ENCODE measurements at regions not wholly inside any gene's neighbourhood (a gene's known extent, or its start where the extent isn't known, plus 50 kb on each side); places are given as distances from the start of the nearest gene placed in this dataset.
"Not testable (repeated sequence)": the region's sequence is repeated elsewhere in the genome, so short reads cannot be mapped to it uniquely, and the experiment has no call there.

- no peak for DNase-seq (ENCODE audit: low read depth in 4 of 4, low spot score in 1 of 4)
These were observed 507.7 kb downstream of the IGSF11 start for GRCh38 chr3:118526758-118527513.

DNA sequence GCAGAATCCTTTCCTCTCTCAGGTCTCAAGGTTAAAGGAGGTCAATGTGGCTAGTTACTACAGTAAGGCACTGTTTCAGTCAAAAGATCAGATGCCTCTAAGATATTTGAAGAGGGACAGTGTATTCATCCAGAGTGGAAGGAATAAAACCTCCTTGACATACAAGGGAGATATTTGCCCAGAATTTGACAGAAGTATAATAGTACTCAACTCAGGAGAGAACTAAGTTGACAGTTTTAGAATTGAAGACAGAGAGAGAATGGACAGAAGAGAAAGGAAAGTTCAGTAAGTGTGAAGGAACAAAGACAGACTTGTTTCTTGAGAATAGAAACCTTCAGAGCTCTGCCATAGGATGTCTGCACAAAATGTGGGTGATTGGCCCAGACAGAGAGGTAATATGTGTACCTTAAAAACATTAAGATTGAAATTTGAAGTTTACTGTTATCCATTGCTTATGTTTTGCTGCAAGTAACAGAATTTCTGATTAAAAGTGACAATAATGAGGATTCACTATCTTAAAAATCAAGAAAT is 507.1 kb downstream of the IGSF11 start:
- no peak for DNase-seq (ENCODE audit: low read depth in 4 of 4, low spot score in 1 of 4)

GRCh38 chr3:118529554-118529953 is 505.1 kb downstream of the IGSF11 start:
- DNase-seq (ENCODE audit: low read depth in 4 of 4, low spot score in 1 of 4) = no peak

GRCh38 chr3:118530350-118530922 is 504.2 kb downstream of the IGSF11 start:
- no peak for DNase-seq (ENCODE audit: low read depth in 4 of 4, low spot score in 1 of 4)

GRCh38 chr3:118530927-118531356 is 503.7 kb downstream of the IGSF11 start:
- not testable (repeated sequence) for DNase-seq (ENCODE audit: low read depth in 4 of 4, low spot score in 1 of 4)

GRCh38 chr3:118531816-118532215 is 502.8 kb downstream of the IGSF11 start:
- DNase-seq (ENCODE audit: low read depth in 4 of 4, low spot score in 1 of 4) = no peak

GRCh38 chr3:118533676-118534075 is 501.0 kb downstream of the IGSF11 start:
- no peak for DNase-seq (ENCODE audit: low read depth in 4 of 4, low spot score in 1 of 4)

DNA sequence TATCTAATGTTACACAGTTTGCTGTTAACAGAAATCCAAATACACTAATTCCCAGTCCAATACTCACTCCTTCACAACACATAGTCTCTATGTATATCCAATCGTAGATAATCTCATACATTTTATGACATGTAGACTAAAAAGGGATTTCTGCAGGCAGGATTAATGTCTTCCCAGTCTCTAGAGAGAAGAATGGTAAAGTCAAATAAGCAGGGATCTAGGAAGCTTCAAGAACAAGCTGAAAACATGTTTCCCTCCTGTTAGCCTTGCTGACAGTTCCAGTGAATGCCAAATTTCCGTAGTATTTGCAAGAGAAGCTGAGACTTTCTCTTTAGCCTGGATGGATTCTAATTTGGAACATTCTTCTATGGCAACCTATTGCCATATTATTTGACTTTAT is 500.1 kb downstream of the IGSF11 start:
- no peak for DNase-seq (ENCODE audit: low read depth in 4 of 4, low spot score in 1 of 4)

GRCh38 chr3:118536764-118537163 is 497.9 kb downstream of the IGSF11 start:
- DNase-seq (ENCODE audit: low read depth in 4 of 4, low spot score in 1 of 4) = no peak

DNA sequence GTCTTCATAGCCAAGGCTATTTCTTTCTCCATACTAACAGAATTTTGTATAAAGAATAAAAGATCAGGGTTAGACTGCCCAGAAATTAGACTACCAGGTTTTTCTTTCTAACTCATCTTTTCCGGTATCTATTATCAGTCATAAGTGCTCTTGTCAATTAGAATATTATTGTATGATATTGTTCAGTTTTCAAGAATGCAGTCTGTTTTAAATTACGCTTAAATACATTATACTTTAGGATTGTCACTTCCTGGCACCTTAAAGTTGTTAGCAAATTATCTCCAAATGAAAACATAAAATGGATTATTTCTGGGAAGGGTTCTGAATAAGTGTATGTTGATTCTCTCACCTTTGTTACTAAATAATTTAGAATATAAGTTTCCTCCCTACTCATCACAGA is 497.2 kb downstream of the IGSF11 start:
- no peak for DNase-seq (ENCODE audit: low read depth in 4 of 4, low spot score in 1 of 4)

GRCh38 chr3:118538187-118538586 is 496.5 kb downstream of the IGSF11 start:
- DNase-seq (ENCODE audit: low read depth in 4 of 4, low spot score in 1 of 4) = no peak

- DNase-seq (ENCODE audit: low read depth in 4 of 4, low spot score in 1 of 4) = not testable (repeated sequence)
These were observed 494.7 kb downstream of the IGSF11 start for GRCh38 chr3:118539820-118540447.

DNA sequence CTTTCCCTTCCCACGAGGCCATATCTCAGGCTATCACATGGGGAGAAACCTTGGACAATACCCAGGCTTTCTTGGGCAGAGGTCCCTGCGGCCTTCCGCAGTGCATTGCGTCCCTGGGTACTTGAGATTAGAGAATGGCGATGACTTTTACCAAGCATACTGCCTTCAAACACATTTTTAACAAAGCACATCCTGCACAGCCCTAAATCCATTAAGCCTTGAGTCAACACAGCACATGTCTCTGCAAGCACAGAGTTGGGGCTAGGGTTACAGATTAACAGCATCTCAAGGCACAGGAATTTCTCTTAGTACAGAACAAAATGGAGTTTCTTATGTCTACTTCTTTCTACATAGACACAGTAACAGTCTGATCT is 494.2 kb downstream of the IGSF11 start:
- not testable (repeated sequence) for DNase-seq (ENCODE audit: low read depth in 4 of 4, low spot score in 1 of 4)

DNA sequence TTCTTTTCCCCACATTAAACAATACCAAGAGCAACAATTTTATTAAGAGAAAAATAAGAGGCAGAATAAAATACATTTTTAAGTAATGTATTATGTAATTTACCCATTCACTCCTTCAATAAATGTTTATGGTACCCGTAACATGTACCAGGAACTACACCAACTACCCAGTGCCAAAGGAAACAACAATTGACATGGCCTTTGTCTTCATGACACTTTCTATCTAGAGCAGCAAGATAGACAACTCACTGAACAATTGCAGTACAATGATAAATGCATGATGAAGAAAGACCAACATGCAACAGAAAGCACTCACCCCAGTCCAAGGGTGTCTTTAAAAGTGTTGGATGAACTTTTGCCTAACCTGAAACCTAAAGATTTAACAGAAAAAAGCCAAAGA is 493.8 kb downstream of the IGSF11 start:
- DNase-seq (ENCODE audit: low read depth in 4 of 4, low spot score in 1 of 4) = no peak

GRCh38 chr3:118541796-118542195 is 492.9 kb downstream of the IGSF11 start:
- DNase-seq (ENCODE audit: low read depth in 4 of 4, low spot score in 1 of 4) = no peak

DNA sequence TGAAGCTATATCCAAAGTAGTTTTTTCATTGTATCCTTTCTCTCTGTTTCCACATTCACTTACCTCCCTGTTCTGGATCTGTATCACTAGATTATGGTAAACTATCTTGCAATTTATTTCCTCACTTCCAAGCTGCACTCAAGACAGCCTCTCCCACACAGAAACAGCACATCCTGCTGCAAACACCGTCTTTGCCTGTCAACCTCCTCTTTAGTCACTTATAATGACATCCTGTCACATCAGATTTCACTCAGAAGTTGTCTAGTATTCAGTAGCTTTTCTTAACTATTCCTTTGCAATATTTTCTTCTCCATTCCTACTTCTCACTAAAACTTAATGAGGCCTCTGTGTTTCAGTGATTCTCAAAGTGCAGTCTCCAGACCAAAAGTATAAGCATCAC is 490.8 kb downstream of the IGSF11 start:
- no peak for DNase-seq (ENCODE audit: low read depth in 4 of 4, low spot score in 1 of 4)

DNA sequence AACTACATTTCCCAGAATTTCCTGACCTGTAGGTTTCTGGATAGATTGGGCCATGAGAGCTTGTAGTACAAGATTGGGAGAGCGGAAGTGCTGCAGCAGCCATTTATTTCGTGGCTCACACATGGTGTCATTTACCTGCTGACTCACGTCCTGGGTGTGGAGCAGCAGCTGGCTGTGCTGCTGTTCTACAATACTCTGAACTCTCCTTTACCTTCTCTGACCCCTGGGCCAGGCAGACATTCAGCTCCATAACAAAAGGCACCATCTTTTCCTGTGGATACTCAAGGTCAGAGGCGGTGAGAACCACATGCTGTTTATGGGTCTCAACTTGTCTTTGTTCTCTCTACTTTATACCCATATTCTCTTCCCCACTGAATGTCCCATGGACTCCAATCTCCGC is 490.2 kb downstream of the IGSF11 start:
- DNase-seq (ENCODE audit: low read depth in 4 of 4, low spot score in 1 of 4) = no peak

DNA sequence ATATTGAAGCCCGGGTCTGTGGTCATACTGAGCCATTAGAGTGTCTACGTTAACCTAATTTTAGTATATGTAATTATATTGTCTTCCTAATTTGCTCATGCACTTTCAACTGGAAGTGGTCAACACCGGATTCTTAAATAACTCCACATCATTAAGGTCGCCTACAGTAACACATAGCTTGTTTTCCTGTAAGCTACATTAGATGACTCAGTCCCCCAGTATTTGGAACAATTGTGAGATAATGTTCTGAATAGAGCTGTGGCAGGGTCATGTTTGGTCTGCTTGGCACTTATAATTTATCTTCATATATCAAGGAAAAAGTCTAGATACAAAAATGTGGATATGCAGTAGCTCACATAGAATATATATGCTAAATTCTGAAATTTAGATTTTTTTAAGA is 486.2 kb downstream of the IGSF11 start:
- DNase-seq (ENCODE audit: low read depth in 4 of 4, low spot score in 1 of 4) = no peak

GRCh38 chr3:118550122-118550521 is 484.5 kb downstream of the IGSF11 start:
- no peak for DNase-seq (ENCODE audit: low read depth in 4 of 4, low spot score in 1 of 4)

GRCh38 chr3:118550556-118550955 is 484.1 kb downstream of the IGSF11 start:
- no peak for DNase-seq (ENCODE audit: low read depth in 4 of 4, low spot score in 1 of 4)

DNA sequence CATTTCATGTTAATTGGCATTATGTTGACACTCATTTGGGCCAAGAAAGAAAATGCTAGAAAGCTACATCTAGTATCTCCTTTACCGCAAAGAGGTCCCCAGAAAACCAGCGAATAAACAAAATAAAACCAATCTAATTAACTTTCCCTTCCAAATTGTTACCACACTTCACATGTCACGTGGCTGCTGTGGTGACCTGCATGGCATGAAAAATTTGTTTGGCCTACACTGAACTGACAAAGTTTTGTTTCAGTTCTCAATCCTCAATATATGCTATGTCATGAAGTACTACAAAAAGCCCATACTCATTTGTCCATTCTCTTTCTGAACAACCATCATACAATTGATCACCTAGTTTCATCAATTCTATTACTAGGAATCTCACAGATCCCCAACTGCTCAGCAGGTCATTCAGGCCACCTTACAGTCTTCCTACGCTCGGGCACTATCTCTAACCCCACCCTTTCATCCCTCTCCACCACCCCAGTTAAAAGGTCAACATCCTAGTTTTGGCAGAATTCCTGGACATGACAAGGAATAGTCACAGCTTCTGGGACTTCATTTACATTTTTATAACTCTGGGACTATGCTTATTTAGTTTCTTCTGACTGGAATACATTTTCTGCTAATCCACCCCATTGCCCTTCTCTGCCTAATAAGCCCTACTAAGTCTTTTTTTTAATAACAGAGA is 480.4 kb downstream of the IGSF11 start:
- DNase-seq (ENCODE audit: low read depth in 4 of 4, low spot score in 1 of 4) = no peak

DNA sequence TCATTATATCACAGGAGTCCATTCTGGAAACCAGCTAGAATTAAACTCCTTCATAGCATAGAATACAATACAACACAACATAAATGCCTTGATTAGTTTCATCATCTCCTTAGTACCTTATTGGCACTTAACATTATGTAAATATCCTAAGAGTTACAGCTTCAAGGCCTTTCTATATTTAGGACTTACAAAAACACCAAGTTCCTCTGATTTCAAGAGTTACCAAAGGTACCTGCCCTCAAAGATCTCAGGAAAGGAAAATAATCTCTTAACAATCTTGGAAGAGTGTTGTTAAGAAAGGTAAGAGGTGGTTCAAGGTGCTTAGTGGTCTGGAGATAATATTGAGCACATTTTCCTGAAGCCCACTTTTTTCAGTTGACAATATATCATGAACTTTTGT is 477.7 kb downstream of the IGSF11 start:
- no peak for DNase-seq (ENCODE audit: low read depth in 4 of 4, low spot score in 1 of 4)

All from stimulated activated CD4-positive, alpha-beta T cell treated with anti-CD3 and anti-CD28 coated beads, Interleukin-1b, Interleukin-23, amount 100 ng/mL, for 24 hours (primary cell).